ENCODE measurements at regions not wholly inside any gene's neighbourhood (a gene's known extent, or its start where the extent isn't known, plus 50 kb on each side); places are given as distances from the start of the nearest gene placed in this dataset.
"Not testable (repeated sequence)": the region's sequence is repeated elsewhere in the genome, so short reads cannot be mapped to it uniquely, and the experiment has no call there.

DNA sequence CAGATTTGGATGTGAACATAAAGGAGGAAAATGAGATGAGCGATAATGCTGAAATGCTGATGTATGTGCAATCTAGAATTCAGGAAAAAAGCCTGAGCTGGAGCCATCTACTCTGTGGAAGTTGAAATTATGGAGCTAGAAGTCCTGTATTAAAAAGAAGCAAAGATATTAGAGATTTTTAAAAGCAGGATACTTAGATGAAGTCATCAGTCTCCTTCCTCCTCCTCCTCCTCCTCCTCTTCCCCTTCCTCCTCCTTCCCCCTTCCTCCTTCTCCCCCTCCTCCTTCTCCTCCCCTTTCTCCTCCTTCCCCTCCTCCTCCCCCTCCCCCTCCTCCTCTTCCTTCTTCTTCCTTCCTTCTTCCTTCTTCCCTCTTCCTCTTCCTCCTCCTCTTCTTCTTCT lies 823.8 kb upstream of the CA10 start:
- ATAC-seq (ENCODE audit: low read depth in 2 of 2), result no peak
- Histone ChIP-seq H3K36me3 (ENCODE audit: control insufficient read depth, insufficient read depth, low read length) (no peaks in the 10 kb centered on the region), H3K27ac (ENCODE audit: insufficient read depth, low read length, poor library complexity, severe bottlenecking) (no peak overlapping the region), H3K4me3 (ENCODE audit: low read depth, low read length) (no peak overlapping the region), H3K9me3 (ENCODE audit: control insufficient read depth in 2 of 2, low read length in 2 of 2) (no peaks in the 10 kb centered on the region), H3K27me3 (ENCODE audit: control insufficient read depth, insufficient read depth, low read length) (no peaks in the 10 kb centered on the region), H3K4me1 (ENCODE audit: control insufficient read depth, insufficient read depth, low read length, poor library complexity, severe bottlenecking) (no peaks in the 10 kb centered on the region)
- Mint-ChIP-seq H3K4me1 (no peaks in the 10 kb centered on the region), H3K4me3 (no peak overlapping the region), H3K9me3 (peaks cover 0 to 7% (median 2%) of the 10 kb centered on the region in 7 donors), H3K27ac (no peak overlapping the region), H3K36me3 (no peaks in the 10 kb centered on the region), H3K27me3 (no peaks in the 10 kb centered on the region)
- no peak for DNase-seq

DNA sequence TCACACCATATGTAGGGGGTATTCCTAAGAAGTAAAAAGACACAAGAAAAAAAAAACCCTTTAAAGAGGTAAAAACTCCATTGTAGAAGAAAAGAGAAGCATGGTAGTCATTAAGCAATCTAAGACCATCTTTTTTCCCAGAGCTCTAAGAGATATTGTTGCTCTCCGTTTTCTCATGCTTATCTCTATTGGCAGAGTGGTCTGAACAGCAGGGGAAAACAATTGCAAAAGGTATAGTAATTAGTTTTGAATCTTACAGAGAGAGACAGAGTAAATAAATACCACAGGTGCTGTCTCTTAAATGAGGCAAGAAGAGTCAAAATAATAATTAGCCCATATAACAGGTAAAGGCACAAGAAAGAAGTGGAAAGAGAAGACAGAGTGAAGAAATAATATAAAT lies 821.4 kb upstream of the CA10 start:
- Mint-ChIP-seq H3K4me1 (no peaks in the 10 kb centered on the region), H3K36me3 (no peaks in the 10 kb centered on the region), H3K27me3 (no peaks in the 10 kb centered on the region), H3K9me3 (peaks cover 0 to 7% (median 1%) of the 10 kb centered on the region in 7 donors), H3K4me3 (no peak overlapping the region), H3K27ac (no peak overlapping the region)
- H3K9me3 ChIP-seq (ENCODE audit: control insufficient read depth in 2 of 2, low read length in 2 of 2), result no peaks in the 10 kb centered on the region
- no peaks in the 10 kb centered on the region for H3K4me1 ChIP-seq (ENCODE audit: control insufficient read depth, insufficient read depth, low read length, poor library complexity, severe bottlenecking)
- H3K36me3 ChIP-seq (ENCODE audit: control insufficient read depth, insufficient read depth, low read length), result no peaks in the 10 kb centered on the region
- ATAC-seq (ENCODE audit: low read depth in 2 of 2), result no peak
- H3K4me3 ChIP-seq (ENCODE audit: low read depth, low read length), result no peak overlapping the region
- H3K27me3 ChIP-seq (ENCODE audit: control insufficient read depth, insufficient read depth, low read length), result no peaks in the 10 kb centered on the region
- DNase-seq, result no peak
- H3K27ac ChIP-seq (ENCODE audit: insufficient read depth, low read length, poor library complexity, severe bottlenecking), result no peak overlapping the region

DNA sequence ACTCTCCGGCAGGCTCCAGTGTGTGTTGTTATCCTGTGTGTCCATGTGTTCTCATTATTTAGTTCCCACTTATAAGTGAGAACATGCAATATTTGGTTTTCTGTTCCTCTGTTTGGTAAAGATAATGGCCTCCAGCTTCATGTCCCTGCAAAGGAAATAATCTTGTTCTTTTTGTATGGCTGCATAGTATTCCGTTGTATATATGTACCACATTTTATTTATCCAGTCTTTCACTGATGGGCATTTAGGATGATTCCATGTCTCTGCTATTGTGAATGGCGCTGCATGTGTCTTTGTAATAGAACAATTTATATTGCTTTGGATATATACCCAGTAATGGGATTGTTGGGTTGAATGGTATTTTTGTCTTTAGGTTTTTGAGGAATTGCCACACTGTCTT lies 807.3 kb upstream of the CA10 start:
- H3K27me3 ChIP-seq (ENCODE audit: control insufficient read depth, insufficient read depth, low read length), result no peaks in the 10 kb centered on the region
- no peak overlapping the region for H3K4me3 ChIP-seq (ENCODE audit: low read depth, low read length)
- no peak overlapping the region for H3K4me3 Mint-ChIP-seq
- H3K4me1 Mint-ChIP-seq, result no peaks in the 10 kb centered on the region
- H3K27me3 Mint-ChIP-seq, result no peaks in the 10 kb centered on the region
- ATAC-seq (ENCODE audit: low read depth in 2 of 2) (no peak), DNase-seq (no peak)
- no peak overlapping the region for H3K27ac ChIP-seq (ENCODE audit: insufficient read depth, low read length, poor library complexity, severe bottlenecking)
- H3K9me3 Mint-ChIP-seq, result peaks cover 1 to 26% (median 5%) of the 10 kb centered on the region in 7 donors
- H3K27ac Mint-ChIP-seq, result no peak overlapping the region
- H3K36me3 Mint-ChIP-seq, result no peaks in the 10 kb centered on the region
- no peaks in the 10 kb centered on the region for H3K4me1 ChIP-seq (ENCODE audit: control insufficient read depth, insufficient read depth, low read length, poor library complexity, severe bottlenecking)
- H3K36me3 ChIP-seq (ENCODE audit: control insufficient read depth, insufficient read depth, low read length), result no peaks in the 10 kb centered on the region
- no peaks in the 10 kb centered on the region for H3K9me3 ChIP-seq (ENCODE audit: control insufficient read depth in 2 of 2, low read length in 2 of 2)

DNA sequence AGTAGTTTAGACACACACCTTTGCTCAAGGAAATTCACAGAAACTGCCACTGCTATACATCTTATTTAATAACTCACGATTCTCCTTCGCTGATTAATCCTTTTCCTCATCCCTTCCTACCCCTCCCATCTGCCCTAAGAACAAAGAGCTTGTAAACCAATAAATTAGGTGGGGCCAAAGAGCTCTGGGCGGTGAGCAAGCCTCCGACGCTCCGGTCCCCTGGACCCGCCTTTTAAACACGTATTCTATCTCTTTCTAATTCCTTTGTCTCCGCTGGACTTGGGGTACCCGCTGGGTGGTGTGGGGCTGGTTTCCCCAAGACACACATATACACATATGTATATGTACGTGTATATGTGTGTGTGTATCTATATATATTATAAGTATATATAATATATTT lies 803.2 kb upstream of the CA10 start:
- H3K27ac Mint-ChIP-seq, result peak overlapping the region in 1 of 3 donors; percentile 79
- H3K4me3 Mint-ChIP-seq; H3K9me3 ChIP-seq (ENCODE audit: control insufficient read depth in 2 of 2, low read length in 2 of 2); H3K27me3 Mint-ChIP-seq; H3K4me1 ChIP-seq (ENCODE audit: control insufficient read depth, insufficient read depth, low read length, poor library complexity, severe bottlenecking); ATAC-seq (ENCODE audit: low read depth in 2 of 2); H3K36me3 Mint-ChIP-seq; H3K36me3 ChIP-seq (ENCODE audit: control insufficient read depth, insufficient read depth, low read length); H3K27ac ChIP-seq (ENCODE audit: insufficient read depth, low read length, poor library complexity, severe bottlenecking); DNase-seq; H3K4me3 ChIP-seq (ENCODE audit: low read depth, low read length); H3K27me3 ChIP-seq (ENCODE audit: control insufficient read depth, insufficient read depth, low read length); H3K4me1 Mint-ChIP-seq: not testable (repeated sequence)
- H3K9me3 Mint-ChIP-seq, result peaks cover 1 to 12% (median 5%) of the 10 kb centered on the region in 7 donors

DNA sequence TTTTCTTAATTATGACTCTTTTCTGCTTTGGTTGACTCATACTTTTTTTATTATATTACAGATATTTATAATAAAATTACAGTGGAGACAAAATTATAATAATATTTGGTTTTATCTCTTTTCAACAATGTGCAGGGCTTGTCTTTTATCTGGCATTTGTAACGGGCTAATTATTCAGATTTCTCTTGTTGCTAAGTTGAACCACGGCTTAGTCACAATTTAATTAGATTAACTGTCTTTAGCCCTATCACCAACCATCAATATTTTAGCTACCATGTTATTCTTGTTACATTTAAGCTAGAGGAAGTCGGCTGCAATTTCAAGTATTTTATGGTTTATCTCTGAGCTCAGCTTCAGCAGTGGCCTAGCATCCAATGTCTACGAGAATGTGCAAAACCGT lies 798.9 kb upstream of the CA10 start:
- ATAC-seq (ENCODE audit: low read depth in 2 of 2), result no peak
- H3K4me3 Mint-ChIP-seq, result no peak overlapping the region
- no peaks in the 10 kb centered on the region for H3K9me3 ChIP-seq (ENCODE audit: control insufficient read depth in 2 of 2, low read length in 2 of 2)
- peaks cover 0 to 17% (median 5%) of the 10 kb centered on the region in 7 donors for H3K9me3 Mint-ChIP-seq
- H3K4me1 Mint-ChIP-seq, result no peaks in the 10 kb centered on the region
- no peak overlapping the region for H3K27ac ChIP-seq (ENCODE audit: insufficient read depth, low read length, poor library complexity, severe bottlenecking)
- no peaks in the 10 kb centered on the region for H3K27me3 Mint-ChIP-seq
- no peak overlapping the region for H3K4me3 ChIP-seq (ENCODE audit: low read depth, low read length)
- no peaks in the 10 kb centered on the region for H3K4me1 ChIP-seq (ENCODE audit: control insufficient read depth, insufficient read depth, low read length, poor library complexity, severe bottlenecking)
- H3K36me3 Mint-ChIP-seq, result no peaks in the 10 kb centered on the region
- no peaks in the 10 kb centered on the region for H3K36me3 ChIP-seq (ENCODE audit: control insufficient read depth, insufficient read depth, low read length)
- no peaks in the 10 kb centered on the region for H3K27me3 ChIP-seq (ENCODE audit: control insufficient read depth, insufficient read depth, low read length)
- no peak overlapping the region for H3K27ac Mint-ChIP-seq
- DNase-seq, result no peak

DNA sequence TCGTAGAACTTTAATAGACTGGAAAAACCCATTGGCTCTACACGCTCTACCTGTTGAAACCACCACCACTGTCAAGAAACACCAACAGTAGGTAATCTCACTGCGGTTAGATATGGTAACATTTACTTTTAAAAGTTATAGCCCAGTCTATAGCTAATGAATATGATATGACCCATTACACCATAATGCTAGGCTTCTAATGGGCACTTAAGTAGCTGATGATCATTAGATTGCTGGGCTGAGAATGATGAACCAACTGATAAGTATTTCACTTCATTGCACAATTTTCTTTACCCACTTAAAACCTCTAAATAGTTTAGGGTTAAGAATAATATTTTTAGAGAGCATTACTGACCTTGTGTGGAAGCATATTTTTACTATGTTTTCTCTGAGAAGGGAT lies 788.9 kb upstream of the CA10 start:
- Mint-ChIP-seq H3K27me3 (no peaks in the 10 kb centered on the region), H3K36me3 (no peaks in the 10 kb centered on the region), H3K4me1 (no peaks in the 10 kb centered on the region), H3K4me3 (no peak overlapping the region), H3K9me3 (peaks cover 0 to 19% (median 3%) of the 10 kb centered on the region in 7 donors), H3K27ac (no peak overlapping the region)
- Histone ChIP-seq H3K36me3 (ENCODE audit: control insufficient read depth, insufficient read depth, low read length) (no peaks in the 10 kb centered on the region), H3K4me3 (ENCODE audit: low read depth, low read length) (no peak overlapping the region), H3K27me3 (ENCODE audit: control insufficient read depth, insufficient read depth, low read length) (no peaks in the 10 kb centered on the region), H3K27ac (ENCODE audit: insufficient read depth, low read length, poor library complexity, severe bottlenecking) (no peak overlapping the region), H3K9me3 (ENCODE audit: control insufficient read depth in 2 of 2, low read length in 2 of 2) (no peaks in the 10 kb centered on the region), H3K4me1 (ENCODE audit: control insufficient read depth, insufficient read depth, low read length, poor library complexity, severe bottlenecking) (no peaks in the 10 kb centered on the region)
- DNase-seq, result no peak
- ATAC-seq (ENCODE audit: low read depth in 2 of 2), result no peak

DNA sequence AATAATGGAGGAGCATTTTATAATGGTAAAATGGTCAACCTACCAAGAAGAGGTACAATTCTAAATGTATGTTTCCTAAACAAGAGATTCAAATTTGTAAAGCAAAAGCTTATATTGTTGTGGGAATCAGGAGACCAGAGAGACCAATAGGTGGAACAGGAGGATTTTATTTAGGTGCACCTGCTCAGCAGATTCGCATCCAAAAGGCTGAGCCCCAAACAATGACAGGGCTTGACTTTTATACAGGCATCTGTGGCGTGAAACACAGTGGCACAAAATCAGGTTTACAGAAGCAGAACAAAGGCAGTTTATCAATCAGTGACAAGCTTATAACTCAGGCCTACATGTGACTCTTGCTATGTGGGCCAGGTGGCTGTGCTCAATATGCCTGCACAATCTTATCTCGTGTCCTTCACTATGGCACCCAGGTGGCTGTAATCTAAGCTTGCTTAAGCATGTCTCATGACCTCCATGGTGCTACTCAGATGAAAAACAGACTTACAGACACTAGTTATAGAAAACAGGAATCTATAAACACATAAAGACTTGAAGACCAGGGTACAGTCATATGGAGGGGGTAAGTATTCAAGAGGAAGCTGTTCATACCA lies 780.2 kb upstream of the CA10 start:
- H3K36me3 Mint-ChIP-seq, result no peaks in the 10 kb centered on the region

DNA sequence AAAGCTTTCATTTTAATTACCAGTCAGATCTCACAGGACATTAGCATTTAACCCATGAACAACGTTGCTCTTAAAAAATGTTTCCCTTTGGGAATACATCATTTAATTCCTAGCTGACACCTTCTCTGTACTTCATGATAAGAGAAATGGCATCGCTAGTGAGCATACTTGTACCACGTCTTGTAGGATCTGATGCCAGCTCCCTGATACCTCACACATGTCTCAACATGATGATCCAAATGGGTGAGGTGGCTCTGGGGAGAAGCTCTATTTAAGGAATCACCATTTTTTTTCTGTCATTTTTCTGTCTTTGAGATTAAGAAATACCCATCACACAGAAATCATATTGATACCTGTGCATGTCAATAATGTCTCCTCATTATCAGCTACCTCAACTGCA lies 772.1 kb upstream of the CA10 start:
- Mint-ChIP-seq H3K9me3 (peaks cover 2 to 6% (median 4%) of the 10 kb centered on the region in 7 donors), H3K4me1 (no peaks in the 10 kb centered on the region), H3K27ac (no peak overlapping the region), H3K27me3 (no peaks in the 10 kb centered on the region), H3K4me3 (no peak overlapping the region), H3K36me3 (no peaks in the 10 kb centered on the region)
- no peaks in the 10 kb centered on the region for H3K9me3 ChIP-seq (ENCODE audit: control insufficient read depth in 2 of 2, low read length in 2 of 2)
- H3K27ac ChIP-seq (ENCODE audit: insufficient read depth, low read length, poor library complexity, severe bottlenecking), result no peak overlapping the region
- DNase-seq, result no peak
- no peak for ATAC-seq (ENCODE audit: low read depth in 2 of 2)
- H3K4me1 ChIP-seq (ENCODE audit: control insufficient read depth, insufficient read depth, low read length, poor library complexity, severe bottlenecking), result no peaks in the 10 kb centered on the region
- H3K36me3 ChIP-seq (ENCODE audit: control insufficient read depth, insufficient read depth, low read length), result no peaks in the 10 kb centered on the region
- H3K27me3 ChIP-seq (ENCODE audit: control insufficient read depth, insufficient read depth, low read length), result no peaks in the 10 kb centered on the region
- no peak overlapping the region for H3K4me3 ChIP-seq (ENCODE audit: low read depth, low read length)

More for the DNA sequence above, 780.2 kb upstream of the CA10 start:
- Mint-ChIP-seq H3K4me3 (peak overlapping the region in 1 of 4 donors; percentile 15), H3K9me3 (peaks cover 4 to 25% (median 8%) of the 10 kb centered on the region in 7 donors), H3K4me1 (no peaks in the 10 kb centered on the region), H3K27me3 (no peaks in the 10 kb centered on the region), H3K27ac (no peak overlapping the region)
- Histone ChIP-seq H3K27ac (ENCODE audit: insufficient read depth, low read length, poor library complexity, severe bottlenecking) (no peak overlapping the region), H3K36me3 (ENCODE audit: control insufficient read depth, insufficient read depth, low read length) (no peaks in the 10 kb centered on the region), H3K27me3 (ENCODE audit: control insufficient read depth, insufficient read depth, low read length) (no peaks in the 10 kb centered on the region), H3K9me3 (ENCODE audit: control insufficient read depth in 2 of 2, low read length in 2 of 2) (peaks cover 0 to 14% of the 10 kb centered on the region in 2 experiments), H3K4me1 (ENCODE audit: control insufficient read depth, insufficient read depth, low read length, poor library complexity, severe bottlenecking) (no peaks in the 10 kb centered on the region), H3K4me3 (ENCODE audit: low read depth, low read length) (no peak overlapping the region)
- ATAC-seq (ENCODE audit: low read depth in 2 of 2) (no peak), DNase-seq (no peak)

Measured in CD4-positive, CD25-positive, alpha-beta regulatory T cell (primary cell).